ENCODE measurements at regions not wholly inside any gene's neighbourhood (a gene's known extent, or its start where the extent isn't known, plus 50 kb on each side); places are given as distances from the start of the nearest gene placed in this dataset.

GRCh38 chr18:1034971-1035370 lies 130.3 kb downstream of the ADCYAP1 start:
- WGBS, 2 donors (ENCODE audit: extremely low coverage in 2 of 2, insufficient read length in 2 of 2, insufficient replicate concordance in 1 of 2): no CpG with 5 or more reads among the region's 6 CpGs
- Histone ChIP-seq H2AFZ (ENCODE audit: low read length) (no peak overlapping the region), H3K4me2 (ENCODE audit: insufficient read depth, low read length, poor library complexity, severe bottlenecking) (no peak overlapping the region), H3K27me3 (ENCODE audit: control insufficient read depth in 3 of 3, insufficient read depth in 3 of 3, low read depth in 1 of 3, low read length in 3 of 3) (no peaks in the 10 kb centered on the region), H4K8ac (ENCODE audit: low read depth, low read length) (no peak overlapping the region), H3K4me3 (ENCODE audit: low read length in 2 of 2) (no peak overlapping the region), H4K91ac (ENCODE audit: low read depth, low read length, poor library complexity) (no peak overlapping the region), H3K79me1 (ENCODE audit: low read depth, low read length) (no peaks in the 10 kb centered on the region), H3K9ac (ENCODE audit: low read depth, low read length, poor library complexity) (no peak overlapping the region), H3K36me3 (replicated peaks in 1 of 2; ENCODE audit: control insufficient read depth in 2 of 2, insufficient read depth in 2 of 2, low read length in 2 of 2) (no peaks in the 10 kb centered on the region), H2AK5ac (ENCODE audit: low read depth, low read length) (no peak overlapping the region), H3K4ac (ENCODE audit: low read length) (no peak overlapping the region), H3K9me3 (replicated peaks in 1 of 2; ENCODE audit: control insufficient read depth in 2 of 2, insufficient read depth in 1 of 2, low read depth in 1 of 2, low read length in 2 of 2) (no peaks in the 10 kb centered on the region), H2BK120ac (ENCODE audit: low read depth, low read length) (no peak overlapping the region), H2BK15ac (ENCODE audit: low read length) (no peak overlapping the region), H3K18ac (ENCODE audit: low read length) (no peak overlapping the region), H3K4me1 (ENCODE audit: control insufficient read depth in 2 of 2, insufficient read depth in 1 of 2, low read depth in 1 of 2, low read length in 2 of 2) (peaks cover 0 to 6% of the 10 kb centered on the region in 2 donors), H2BK12ac (ENCODE audit: low read length) (no peak overlapping the region), H3K14ac (ENCODE audit: low read length) (no peak overlapping the region), H3K23ac (ENCODE audit: low read depth, low read length, poor library complexity) (no peak overlapping the region), H3K27ac (replicated peaks; ENCODE audit: low read length) (no peak overlapping the region), H2BK5ac (ENCODE audit: low read length) (no peak overlapping the region)
- no peak for DNase-seq (ENCODE audit: low spot score)

- Histone ChIP-seq H3K9ac (ENCODE audit: low read depth, low read length, poor library complexity) (no peak overlapping the region), H3K14ac (ENCODE audit: low read length) (no peak overlapping the region), H3K4me3 (ENCODE audit: low read length in 2 of 2) (no peak overlapping the region), H2BK5ac (ENCODE audit: low read length) (no peak overlapping the region), H3K27me3 (ENCODE audit: control insufficient read depth in 3 of 3, insufficient read depth in 3 of 3, low read depth in 1 of 3, low read length in 3 of 3) (no peaks in the 10 kb centered on the region), H4K91ac (ENCODE audit: low read depth, low read length, poor library complexity) (no peak overlapping the region), H2AK5ac (ENCODE audit: low read depth, low read length) (no peak overlapping the region), H4K8ac (ENCODE audit: low read depth, low read length) (no peak overlapping the region), H2AFZ (ENCODE audit: low read length) (no peak overlapping the region), H2BK15ac (ENCODE audit: low read length) (no peak overlapping the region), H3K79me1 (ENCODE audit: low read depth, low read length) (no peaks in the 10 kb centered on the region), H3K4ac (ENCODE audit: low read length) (no peak overlapping the region), H3K4me1 (ENCODE audit: control insufficient read depth in 2 of 2, insufficient read depth in 1 of 2, low read depth in 1 of 2, low read length in 2 of 2) (peaks cover 0 to 6% of the 10 kb centered on the region in 2 donors), H2BK12ac (ENCODE audit: low read length) (no peak overlapping the region), H3K27ac (replicated peaks; ENCODE audit: low read length) (no peak overlapping the region), H3K36me3 (replicated peaks in 1 of 2; ENCODE audit: control insufficient read depth in 2 of 2, insufficient read depth in 2 of 2, low read length in 2 of 2) (no peaks in the 10 kb centered on the region), H3K18ac (ENCODE audit: low read length) (no peak overlapping the region), H2BK120ac (ENCODE audit: low read depth, low read length) (no peak overlapping the region), H3K23ac (ENCODE audit: low read depth, low read length, poor library complexity) (no peak overlapping the region), H3K4me2 (ENCODE audit: insufficient read depth, low read length, poor library complexity, severe bottlenecking) (no peak overlapping the region), H3K9me3 (replicated peaks in 1 of 2; ENCODE audit: control insufficient read depth in 2 of 2, insufficient read depth in 1 of 2, low read depth in 1 of 2, low read length in 2 of 2) (no peaks in the 10 kb centered on the region)
- no peak for DNase-seq (ENCODE audit: low spot score)
- no CpG with 5 or more reads among the region's 3 CpGs for WGBS, 2 donors (ENCODE audit: extremely low coverage in 2 of 2, insufficient read length in 2 of 2, insufficient replicate concordance in 1 of 2)
These were observed 132.3 kb downstream of the ADCYAP1 start for GRCh38 chr18:1036926-1037325.

DNA sequence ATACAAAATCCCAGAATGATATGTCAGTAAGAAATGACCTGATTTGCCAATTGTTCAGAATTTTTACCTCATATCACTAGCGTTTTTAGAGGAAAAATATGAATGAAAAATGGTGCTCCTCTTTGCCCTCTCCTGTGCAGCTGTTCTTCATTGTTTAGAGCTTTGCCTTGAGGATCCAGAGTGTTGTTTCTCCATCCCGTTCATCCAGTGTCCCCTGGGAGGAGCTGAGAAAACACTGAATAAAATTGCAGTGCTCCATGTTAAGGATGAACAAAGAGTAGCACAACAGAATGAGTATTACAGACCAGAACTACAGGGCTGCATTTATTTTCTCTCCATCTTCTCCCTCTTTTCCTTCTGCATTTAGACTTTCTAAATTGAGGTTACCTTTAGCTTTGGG lies 133.1 kb downstream of the ADCYAP1 start:
- Histone ChIP-seq H3K9me3 (replicated peaks in 1 of 2; ENCODE audit: control insufficient read depth in 2 of 2, insufficient read depth in 1 of 2, low read depth in 1 of 2, low read length in 2 of 2) (no peaks in the 10 kb centered on the region), H4K8ac (ENCODE audit: low read depth, low read length) (no peak overlapping the region), H3K23ac (ENCODE audit: low read depth, low read length, poor library complexity) (no peak overlapping the region), H3K27ac (replicated peaks; ENCODE audit: low read length) (no peak overlapping the region), H2BK15ac (ENCODE audit: low read length) (no peak overlapping the region), H2AFZ (ENCODE audit: low read length) (no peak overlapping the region), H3K9ac (ENCODE audit: low read depth, low read length, poor library complexity) (no peak overlapping the region), H2BK120ac (ENCODE audit: low read depth, low read length) (no peak overlapping the region), H3K79me1 (ENCODE audit: low read depth, low read length) (no peaks in the 10 kb centered on the region), H3K4ac (ENCODE audit: low read length) (no peak overlapping the region), H3K4me2 (ENCODE audit: insufficient read depth, low read length, poor library complexity, severe bottlenecking) (no peak overlapping the region), H3K14ac (ENCODE audit: low read length) (no peak overlapping the region), H4K91ac (ENCODE audit: low read depth, low read length, poor library complexity) (no peak overlapping the region), H2BK5ac (ENCODE audit: low read length) (no peak overlapping the region), H3K27me3 (ENCODE audit: control insufficient read depth in 3 of 3, insufficient read depth in 3 of 3, low read depth in 1 of 3, low read length in 3 of 3) (no peaks in the 10 kb centered on the region), H3K36me3 (replicated peaks in 1 of 2; ENCODE audit: control insufficient read depth in 2 of 2, insufficient read depth in 2 of 2, low read length in 2 of 2) (no peaks in the 10 kb centered on the region), H3K4me3 (ENCODE audit: low read length in 2 of 2) (no peak overlapping the region), H3K18ac (ENCODE audit: low read length) (no peak overlapping the region), H2BK12ac (ENCODE audit: low read length) (no peak overlapping the region), H2AK5ac (ENCODE audit: low read depth, low read length) (no peak overlapping the region), H3K4me1 (ENCODE audit: control insufficient read depth in 2 of 2, insufficient read depth in 1 of 2, low read depth in 1 of 2, low read length in 2 of 2) (peaks cover 0 to 6% of the 10 kb centered on the region in 2 donors)
- DNase-seq (ENCODE audit: low spot score): no peak
- no CpG with 5 or more reads among the region's 2 CpGs for WGBS, 2 donors (ENCODE audit: extremely low coverage in 2 of 2, insufficient read length in 2 of 2, insufficient replicate concordance in 1 of 2)

- H3K4me2 ChIP-seq (ENCODE audit: insufficient read depth, low read length, poor library complexity, severe bottlenecking): no peak overlapping the region
- no peaks in the 10 kb centered on the region for H3K79me1 ChIP-seq (ENCODE audit: low read depth, low read length)
- H3K4me3 ChIP-seq (ENCODE audit: low read length in 2 of 2): no peak overlapping the region
- no peak overlapping the region for H3K18ac ChIP-seq (ENCODE audit: low read length)
- H3K9me3 ChIP-seq (replicated peaks in 1 of 2; ENCODE audit: control insufficient read depth in 2 of 2, insufficient read depth in 1 of 2, low read depth in 1 of 2, low read length in 2 of 2): no peaks in the 10 kb centered on the region
- no peak overlapping the region for H2BK5ac ChIP-seq (ENCODE audit: low read length)
- no peak overlapping the region for H4K91ac ChIP-seq (ENCODE audit: low read depth, low read length, poor library complexity)
- no peak overlapping the region for H3K27ac ChIP-seq (replicated peaks; ENCODE audit: low read length)
- H3K4ac ChIP-seq (ENCODE audit: low read length): no peak overlapping the region
- peaks cover 0 to 6% of the 10 kb centered on the region in 2 donors for H3K4me1 ChIP-seq (ENCODE audit: control insufficient read depth in 2 of 2, insufficient read depth in 1 of 2, low read depth in 1 of 2, low read length in 2 of 2)
- WGBS, 2 donors (ENCODE audit: extremely low coverage in 2 of 2, insufficient read length in 2 of 2, insufficient replicate concordance in 1 of 2): no CpG with 5 or more reads among the region's 7 CpGs
- no peak overlapping the region for H2BK120ac ChIP-seq (ENCODE audit: low read depth, low read length)
- H2BK15ac ChIP-seq (ENCODE audit: low read length): no peak overlapping the region
- H3K36me3 ChIP-seq (replicated peaks in 1 of 2; ENCODE audit: control insufficient read depth in 2 of 2, insufficient read depth in 2 of 2, low read length in 2 of 2): no peaks in the 10 kb centered on the region
- no peak overlapping the region for H4K8ac ChIP-seq (ENCODE audit: low read depth, low read length)
- no peak overlapping the region for H3K23ac ChIP-seq (ENCODE audit: low read depth, low read length, poor library complexity)
- no peak overlapping the region for H3K14ac ChIP-seq (ENCODE audit: low read length)
- H2AK5ac ChIP-seq (ENCODE audit: low read depth, low read length): peak overlapping the region; percentile 70
- no peak overlapping the region for H3K9ac ChIP-seq (ENCODE audit: low read depth, low read length, poor library complexity)
- DNase-seq (ENCODE audit: low spot score): no peak
- H2AFZ ChIP-seq (ENCODE audit: low read length): no peak overlapping the region
- no peaks in the 10 kb centered on the region for H3K27me3 ChIP-seq (ENCODE audit: control insufficient read depth in 3 of 3, insufficient read depth in 3 of 3, low read depth in 1 of 3, low read length in 3 of 3)
- no peak overlapping the region for H2BK12ac ChIP-seq (ENCODE audit: low read length)
These were observed 134.8 kb downstream of the ADCYAP1 start for GRCh38 chr18:1039421-1039820.
